ENCODE measurements at regions not wholly inside any gene's neighbourhood (a gene's known extent, or its start where the extent isn't known, plus 50 kb on each side); places are given as distances from the start of the nearest gene placed in this dataset.
"Not testable (repeated sequence)": the region's sequence is repeated elsewhere in the genome, so short reads cannot be mapped to it uniquely, and the experiment has no call there.

- no peak for TF ChIP-seq POLR2AphosphoS5 (IDR thresholded peaks at IDR 0.05)
- TF ChIP-seq POLR2A (IDR thresholded peaks at IDR 0.05): no peak
- TF ChIP-seq CTCF (IDR thresholded peaks at IDR 0.05): no peak
- H3K9me3 ChIP-seq: no peaks in the 10 kb centered on the region
- intact Hi-C loops (cut with DNase I): no loop called here
- no peak overlapping the region for H3K4me3 ChIP-seq
- no peak for DNase-seq (ENCODE audit: low spot score)
- no peaks in the 10 kb centered on the region for H3K36me3 ChIP-seq
- no peaks in the 10 kb centered on the region for H3K4me1 ChIP-seq (replicated peaks)
- H3K27ac ChIP-seq: no peak overlapping the region
- H3K27me3 ChIP-seq (replicated peaks; ENCODE audit: insufficient read depth): no peaks in the 10 kb centered on the region
These were observed 525.5 kb downstream of the KIF2B start for GRCh38 chr17:54348234-54348633.

- Histone ChIP-seq H3K4me1 (replicated peaks) (no peaks in the 10 kb centered on the region), H3K27me3 (replicated peaks; ENCODE audit: insufficient read depth) (no peaks in the 10 kb centered on the region), H3K9me3 (no peaks in the 10 kb centered on the region), H3K4me3 (no peak overlapping the region), H3K36me3 (no peaks in the 10 kb centered on the region), H3K27ac (no peak overlapping the region)
- TF ChIP-seq POLR2AphosphoS5 (IDR thresholded peaks at IDR 0.05): no peak
- intact Hi-C loops (cut with DNase I): no loop called here
- DNase-seq (ENCODE audit: low spot score): no peak
- WGBS: 84% methylated on average over 11 of the region's 11 CpGs
These were observed 531.2 kb downstream of the KIF2B start for GRCh38 chr17:54353789-54354525.

GRCh38 chr17:54361073-54361472 is 538.3 kb downstream of the KIF2B start:
- H3K4me1 ChIP-seq (replicated peaks); H3K4me3 ChIP-seq; H3K27me3 ChIP-seq (replicated peaks; ENCODE audit: insufficient read depth); H3K27ac ChIP-seq; H3K36me3 ChIP-seq; intact Hi-C loops (cut with DNase I); DNase-seq (ENCODE audit: low spot score); H3K9me3 ChIP-seq: not testable (repeated sequence)
- 87% methylated on average over 4 of the region's 4 CpGs for WGBS

GRCh38 chr17:54368906-54369305 is 531.7 kb upstream of the TOM1L1 start:
- Histone ChIP-seq H3K4me1 (replicated peaks) (no peaks in the 10 kb centered on the region), H3K27ac (no peak overlapping the region), H3K36me3 (no peaks in the 10 kb centered on the region), H3K9me3 (no peaks in the 10 kb centered on the region), H3K27me3 (replicated peaks; ENCODE audit: insufficient read depth) (no peaks in the 10 kb centered on the region), H3K4me3 (no peak overlapping the region)
- no peak for TF ChIP-seq POLR2A (IDR thresholded peaks at IDR 0.05)
- DNase-seq (ENCODE audit: low spot score): no peak
- intact Hi-C loops (cut with DNase I): no loop called here

GRCh38 chr17:54372069-54372749 is 528.4 kb upstream of the TOM1L1 start:
- no peak overlapping the region for H3K4me3 ChIP-seq
- no peaks in the 10 kb centered on the region for H3K4me1 ChIP-seq (replicated peaks)
- TF ChIP-seq CTCF (IDR thresholded peaks at IDR 0.05): no peak
- TF ChIP-seq POLR2A (IDR thresholded peaks at IDR 0.05): no peak
- no peak for TF ChIP-seq POLR2AphosphoS5 (IDR thresholded peaks at IDR 0.05)
- WGBS: 49% methylated on average over 2 of the region's 2 CpGs
- H3K36me3 ChIP-seq: no peaks in the 10 kb centered on the region
- intact Hi-C loops (cut with DNase I): no loop called here
- no peaks in the 10 kb centered on the region for H3K9me3 ChIP-seq
- no peak overlapping the region for H3K27ac ChIP-seq
- H3K27me3 ChIP-seq (replicated peaks; ENCODE audit: insufficient read depth): no peaks in the 10 kb centered on the region
- DNase-seq (ENCODE audit: low spot score): no peak

- no peak overlapping the region for H3K27ac ChIP-seq
- H3K9me3 ChIP-seq: no peaks in the 10 kb centered on the region
- H3K4me3 ChIP-seq: no peak overlapping the region
- TF ChIP-seq CTCF (IDR thresholded peaks at IDR 0.05) (no peak), POLR2A (IDR thresholded peaks at IDR 0.05) (no peak), POLR2AphosphoS5 (IDR thresholded peaks at IDR 0.05) (no peak)
- WGBS: 19% methylated on average over 1 of the region's 1 CpG
- no peak for DNase-seq (ENCODE audit: low spot score)
- no peaks in the 10 kb centered on the region for H3K27me3 ChIP-seq (replicated peaks; ENCODE audit: insufficient read depth)
- intact Hi-C loops (cut with DNase I): no loop called here
- H3K4me1 ChIP-seq (replicated peaks): no peaks in the 10 kb centered on the region
- no peaks in the 10 kb centered on the region for H3K36me3 ChIP-seq
These were observed 526.7 kb upstream of the TOM1L1 start for GRCh38 chr17:54373970-54374369.

GRCh38 chr17:54376409-54376808 is 524.2 kb upstream of the TOM1L1 start:
- not testable (repeated sequence) for DNase-seq (ENCODE audit: low spot score)
- 93% methylated on average over 6 of the region's 6 CpGs for WGBS

More at GRCh38 chr17:54376409-54376808, 524.2 kb upstream of the TOM1L1 start:
- H3K9me3 ChIP-seq; H3K36me3 ChIP-seq; H3K4me1 ChIP-seq (replicated peaks); H3K27ac ChIP-seq; H3K4me3 ChIP-seq; intact Hi-C loops (cut with DNase I); H3K27me3 ChIP-seq (replicated peaks; ENCODE audit: insufficient read depth): not testable (repeated sequence)

Data from prostate gland (tissue), 2 donors.